ENCODE measurements at regions not wholly inside any gene's neighbourhood (a gene's known extent, or its start where the extent isn't known, plus 50 kb on each side); places are given as distances from the start of the nearest gene placed in this dataset.

DNA sequence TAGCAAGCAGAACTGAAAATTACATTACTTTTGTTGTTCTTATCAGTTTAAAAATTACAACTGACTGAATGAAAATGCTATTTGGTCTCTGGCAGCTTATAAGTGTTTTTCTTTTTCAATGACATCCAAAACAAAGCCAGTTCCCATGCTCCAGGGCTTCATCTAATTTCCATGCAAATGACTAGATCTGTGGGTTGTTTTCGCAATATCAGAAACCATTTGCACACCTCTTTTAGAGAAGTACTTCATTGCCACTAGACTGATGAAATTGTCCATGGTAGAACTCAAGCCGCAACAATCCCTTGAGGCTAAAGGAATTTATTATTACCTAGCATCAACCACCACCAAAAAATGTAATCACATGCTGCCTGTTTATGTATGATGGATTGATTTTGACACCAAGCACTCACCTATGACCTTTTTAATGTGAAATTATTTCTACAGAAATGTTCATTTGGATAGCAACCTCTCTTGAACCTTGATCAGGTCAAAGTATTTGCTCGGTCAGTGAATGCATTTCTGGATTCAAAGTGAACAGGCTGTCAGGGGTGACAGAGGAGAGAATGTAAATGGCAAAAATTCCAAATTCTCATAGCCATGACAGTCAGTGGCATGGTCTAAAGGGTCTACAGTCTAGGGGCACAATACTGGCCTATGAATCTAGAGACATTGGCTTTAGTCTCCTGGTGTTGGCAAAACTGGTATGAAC is 769.3 kb downstream of the SORCS1 start:
- H3K27me3 ChIP-seq: no peaks in the 10 kb centered on the region
- H3K27ac ChIP-seq: no peak overlapping the region
- H3K9me3 ChIP-seq: no peaks in the 10 kb centered on the region
- H3K4me1 ChIP-seq: no peaks in the 10 kb centered on the region
- 69 to 90% methylated on average over 3 of the region's 3 CpGs for WGBS, 2 donors (ENCODE audit: low coverage in 1 of 2)
- TF ChIP-seq POLR2AphosphoS5 (IDR thresholded peaks at IDR 0.05): no peak
- no peak for TF ChIP-seq EP300 (IDR thresholded peaks at IDR 0.05)
- no peak for TF ChIP-seq POLR2A (IDR thresholded peaks at IDR 0.05)
- TF ChIP-seq, protein P1, sequence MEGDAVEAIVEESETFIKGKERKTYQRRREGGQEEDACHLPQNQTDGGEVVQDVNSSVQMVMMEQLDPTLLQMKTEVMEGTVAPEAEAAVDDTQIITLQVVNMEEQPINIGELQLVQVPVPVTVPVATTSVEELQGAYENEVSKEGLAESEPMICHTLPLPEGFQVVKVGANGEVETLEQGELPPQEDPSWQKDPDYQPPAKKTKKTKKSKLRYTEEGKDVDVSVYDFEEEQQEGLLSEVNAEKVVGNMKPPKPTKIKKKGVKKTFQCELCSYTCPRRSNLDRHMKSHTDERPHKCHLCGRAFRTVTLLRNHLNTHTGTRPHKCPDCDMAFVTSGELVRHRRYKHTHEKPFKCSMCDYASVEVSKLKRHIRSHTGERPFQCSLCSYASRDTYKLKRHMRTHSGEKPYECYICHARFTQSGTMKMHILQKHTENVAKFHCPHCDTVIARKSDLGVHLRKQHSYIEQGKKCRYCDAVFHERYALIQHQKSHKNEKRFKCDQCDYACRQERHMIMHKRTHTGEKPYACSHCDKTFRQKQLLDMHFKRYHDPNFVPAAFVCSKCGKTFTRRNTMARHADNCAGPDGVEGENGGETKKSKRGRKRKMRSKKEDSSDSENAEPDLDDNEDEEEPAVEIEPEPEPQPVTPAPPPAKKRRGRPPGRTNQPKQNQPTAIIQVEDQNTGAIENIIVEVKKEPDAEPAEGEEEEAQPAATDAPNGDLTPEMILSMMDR (IDR thresholded peaks at IDR 0.05): no peak
- ATAC-seq: no peak
- no peaks in the 10 kb centered on the region for H3K36me3 ChIP-seq
- H3K4me3 ChIP-seq: no peak overlapping the region

GRCh38 chr10:106392778-106393177 is 771.7 kb downstream of the SORCS1 start:
- WGBS, 2 donors (ENCODE audit: low coverage in 1 of 2): 40 to 68% methylated on average over 2 to 4 of the region's 4 CpGs
- Histone ChIP-seq H3K4me1 (no peaks in the 10 kb centered on the region), H3K36me3 (no peaks in the 10 kb centered on the region), H3K27ac (no peak overlapping the region), H3K27me3 (no peaks in the 10 kb centered on the region), H3K9me3 (no peaks in the 10 kb centered on the region), H3K4me3 (no peak overlapping the region)
- no peak for ATAC-seq
- no peak for TF ChIP-seq POLR2AphosphoS5 (IDR thresholded peaks at IDR 0.05)
- TF ChIP-seq, protein P1 (IDR thresholded peaks at IDR 0.05): no peak
- no peak for TF ChIP-seq POLR2A (IDR thresholded peaks at IDR 0.05)
- TF ChIP-seq EP300 (IDR thresholded peaks at IDR 0.05): no peak

DNA sequence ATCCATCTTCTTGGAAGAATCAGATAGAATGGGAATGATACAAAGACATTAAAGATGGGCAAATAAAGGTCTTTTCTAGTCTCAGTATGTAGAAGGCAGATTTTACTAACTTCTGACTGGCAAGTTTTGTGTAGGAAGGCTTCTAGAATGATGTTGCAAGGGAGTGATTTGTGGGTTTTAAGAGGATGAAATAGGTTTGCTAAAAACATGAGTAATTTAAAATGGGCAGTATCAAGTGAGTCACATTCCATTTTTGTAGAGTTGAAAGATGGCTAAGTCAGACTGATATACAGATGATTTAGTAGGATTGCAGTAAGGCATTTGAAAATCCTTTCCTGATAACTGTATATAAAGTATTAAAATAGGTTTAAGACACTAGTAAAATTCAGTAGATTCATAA is 777.4 kb downstream of the SORCS1 start:
- TF ChIP-seq POLR2AphosphoS5 (IDR thresholded peaks at IDR 0.05): no peak
- TF ChIP-seq EP300 (IDR thresholded peaks at IDR 0.05): no peak
- TF ChIP-seq, protein P1 (IDR thresholded peaks at IDR 0.05): no peak
- TF ChIP-seq POLR2A (IDR thresholded peaks at IDR 0.05): no peak
- ATAC-seq: no peak

DNA sequence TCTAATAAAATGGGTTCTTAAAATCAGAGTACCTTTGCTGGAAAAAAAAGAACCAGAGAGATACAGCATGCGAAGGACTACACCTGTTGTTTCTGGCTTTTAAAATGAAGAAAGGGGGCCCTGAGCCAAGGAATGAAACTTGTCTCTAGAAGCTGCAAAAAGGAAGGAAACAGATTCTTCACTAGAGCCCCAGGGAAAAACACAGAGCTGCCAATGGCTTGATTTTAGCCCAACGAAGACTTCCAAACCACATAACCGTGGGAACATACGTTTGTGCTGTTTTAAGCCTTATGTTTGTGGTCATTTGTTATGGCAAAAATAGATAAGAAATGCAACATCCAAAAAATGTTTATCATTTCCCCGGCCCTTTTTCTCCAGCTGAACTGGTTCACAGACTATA is 780.0 kb downstream of the SORCS1 start:
- Histone ChIP-seq H3K36me3 (no peaks in the 10 kb centered on the region), H3K9me3 (no peaks in the 10 kb centered on the region), H3K27ac (no peak overlapping the region), H3K4me1 (no peaks in the 10 kb centered on the region), H3K4me3 (no peak overlapping the region), H3K27me3 (no peaks in the 10 kb centered on the region)
- TF ChIP-seq EP300 (IDR thresholded peaks at IDR 0.05) (no peak), POLR2A (IDR thresholded peaks at IDR 0.05) (no peak), POLR2AphosphoS5 (IDR thresholded peaks at IDR 0.05) (no peak)
- TF ChIP-seq, protein P1 (IDR thresholded peaks at IDR 0.05): no peak
- WGBS, 2 donors (ENCODE audit: low coverage in 1 of 2): 21 to 23% methylated on average over 4 to 5 of the region's 5 CpGs
- no peak for ATAC-seq

More for the DNA sequence above, 777.4 kb downstream of the SORCS1 start:
- no peaks in the 10 kb centered on the region for H3K36me3 ChIP-seq
- no peaks in the 10 kb centered on the region for H3K27me3 ChIP-seq
- no peaks in the 10 kb centered on the region for H3K4me1 ChIP-seq
- no peak overlapping the region for H3K4me3 ChIP-seq
- no peak overlapping the region for H3K27ac ChIP-seq
- H3K9me3 ChIP-seq: no peaks in the 10 kb centered on the region

DNA sequence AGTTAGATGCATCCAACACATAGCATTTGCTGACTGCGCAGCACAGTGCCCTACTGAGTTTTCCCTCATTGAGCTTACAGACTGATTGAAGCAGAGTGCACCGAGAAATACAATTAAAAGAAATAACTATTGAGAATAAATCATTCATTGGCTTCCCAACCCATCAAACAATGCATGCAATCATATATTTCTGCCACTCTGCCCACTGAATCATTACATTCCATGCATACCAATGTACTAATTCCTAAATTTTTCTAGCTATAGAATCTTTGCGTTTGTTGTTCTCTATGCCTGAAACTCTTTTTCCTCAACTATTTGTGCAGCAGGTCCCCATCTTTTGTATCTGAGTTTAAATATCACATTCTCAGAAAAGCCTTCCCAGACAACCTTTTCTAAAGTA is 783.8 kb downstream of the SORCS1 start:
- no peak for ATAC-seq
- 80 to 83% methylated on average over 3 of the region's 3 CpGs for WGBS, 2 donors (ENCODE audit: low coverage in 1 of 2)

More for the DNA sequence above, 783.8 kb downstream of the SORCS1 start:
- H3K36me3 ChIP-seq: no peaks in the 10 kb centered on the region
- H3K27ac ChIP-seq: no peak overlapping the region
- TF ChIP-seq POLR2AphosphoS5 (IDR thresholded peaks at IDR 0.05) (no peak), EP300 (IDR thresholded peaks at IDR 0.05) (no peak), POLR2A (IDR thresholded peaks at IDR 0.05) (no peak)
- TF ChIP-seq, protein P1 (IDR thresholded peaks at IDR 0.05): no peak
- H3K27me3 ChIP-seq: no peaks in the 10 kb centered on the region
- H3K4me3 ChIP-seq: no peak overlapping the region
- H3K4me1 ChIP-seq: no peaks in the 10 kb centered on the region
- peaks cover 0 to 4% (median 0%) of the 10 kb centered on the region in 3 donors for H3K9me3 ChIP-seq
